IMR-90 (cell line): ENCODE measurements at regions not wholly inside any gene's neighbourhood (a gene's known extent, or its start where the extent isn't known, plus 50 kb on each side); places are given as distances from the start of the nearest gene placed in this dataset.

Experiments
- ATAC-seq: fragments of 200-7000 bp; cut with Tn5 transposase; 2 replicates; pipeline ENCODE4 v1.9.1; 2020; ENCODE audit warnings: low read depth, mild to moderate bottlenecking, moderate library complexity
- BruUV-seq: library from RNA; stranded (reverse); fragments of 400-500 nt; replicated peaks from 2 replicates; lab custom pipeline; 2021; lab: Mats Ljungman, UMichigan
- CTCF ChIA-PET: fragments of 300-600 bp; formaldehyde crosslinking; extraction: SDS; loops from one replicate; lab custom pipeline; 2021; ENCODE audit warnings: antibody characterized with exemption; lab: Yijun Ruan, JAX
- POLR2A ChIA-PET: fragments of 300-600 bp; sonication (Branson Sonifier 250); formaldehyde crosslinking; loops from one replicate; lab custom pipeline; 2022; ENCODE audit warnings: antibody characterized with exemption; ENCODE audit not compliant: unreplicated experiment; lab: Charles Lee
- DNase-seq: peaks from one replicate; pipeline ENCODE4 v3.0.0; 2013
- H2AFZ ChIP-seq: replicated peaks from 2 replicates; pipeline ENCODE3; 2013; ENCODE audit warnings: low read length, mild to moderate bottlenecking; ENCODE audit not compliant: poor library complexity
- H2AK5ac ChIP-seq: 2 replicates; pipeline ENCODE4 v1.6.1; 2013; ENCODE audit warnings: low read depth, low read length, inconsistent platforms
- H2AK9ac ChIP-seq: replicated peaks from 2 replicates; pipeline ENCODE3; 2013; ENCODE audit warnings: mild to moderate bottlenecking, low read depth, low read length, moderate library complexity; ENCODE audit not compliant: poor library complexity
- H2BK120ac ChIP-seq: 2 replicates; pipeline ENCODE4 v1.6.1; 2013; ENCODE audit warnings: low read depth, low read length, inconsistent platforms
- H2BK15ac ChIP-seq: 3 replicates; pipeline ENCODE4 v1.6.1; 2013; ENCODE audit warnings: low read depth, low read length, inconsistent platforms
- H2BK20ac ChIP-seq: 2 replicates; pipeline ENCODE4 v1.6.1; 2013; ENCODE audit warnings: low read depth, mild to moderate bottlenecking, inconsistent platforms, low read length, moderate library complexity
- H2BK5ac ChIP-seq: 2 replicates; pipeline ENCODE4 v1.6.1; 2013; ENCODE audit warnings: mild to moderate bottlenecking, low read depth, low read length, inconsistent platforms; ENCODE audit not compliant: poor library complexity, severe bottlenecking
- H3K14ac ChIP-seq: replicated peaks from 2 replicates; pipeline ENCODE4 v1.6.1; 2013; ENCODE audit warnings: low read depth, low read length, inconsistent platforms
- H3K18ac ChIP-seq: 2 replicates; pipeline ENCODE4 v1.6.1; 2013; ENCODE audit warnings: low read depth, low read length, control low read depth
- H3K23ac ChIP-seq: 2 replicates; pipeline ENCODE4 v1.6.1; 2013; ENCODE audit warnings: low read depth, low read length, inconsistent platforms
- H3K27ac ChIP-seq: 2 replicates; pipeline ENCODE4 v1.5.1; 2013; ENCODE audit warnings: mild to moderate bottlenecking, control low read depth, low read length; ENCODE audit not compliant: insufficient read depth
- H3K27me3 ChIP-seq: 2 replicates; pipeline ENCODE4 v1.6.1; 2013; ENCODE audit warnings: low read length; ENCODE audit not compliant: control insufficient read depth, insufficient read depth
- H3K36me3 ChIP-seq: 2 replicates; pipeline ENCODE4 v1.6.1; 2013; ENCODE audit warnings: low read length, mixed read lengths; ENCODE audit not compliant: control insufficient read depth, insufficient read depth
- H3K4ac ChIP-seq: 2 replicates; pipeline ENCODE4 v1.6.1; 2013; ENCODE audit warnings: low read depth, low read length, inconsistent platforms
- H3K4me1 ChIP-seq: 2 replicates; pipeline ENCODE4 v1.6.1; 2013; ENCODE audit warnings: low read length, mixed read lengths; ENCODE audit not compliant: control insufficient read depth, insufficient read depth
- H3K4me2 ChIP-seq: 2 replicates; pipeline ENCODE4 v1.6.1; 2013; ENCODE audit warnings: low read depth, mild to moderate bottlenecking, control low read depth, low read length, moderate library complexity
- H3K4me3 ChIP-seq: 2 replicates; pipeline ENCODE4 v1.5.1; 2013; ENCODE audit warnings: low read depth, mild to moderate bottlenecking, control low read depth, low read length, moderate library complexity; ENCODE audit not compliant: insufficient read depth
- H3K56ac ChIP-seq: 2 replicates; pipeline ENCODE4 v1.6.1; 2013; ENCODE audit warnings: low read length, inconsistent platforms; ENCODE audit not compliant: insufficient read depth; ENCODE audit errors: extremely low read depth
- H3K79me1 ChIP-seq, 2 experiments: 2 replicates each; pipeline ENCODE4 v1.6.1; 2013; ENCODE audit warnings: low read length in 2 of 2, inconsistent platforms in 1 of 2, low read depth in 1 of 2
- H3K9ac ChIP-seq: 2 replicates; pipeline ENCODE4 v1.6.1; 2013; ENCODE audit warnings: low read depth, low read length, control low read depth
- H3K9me1 ChIP-seq: 2 replicates; pipeline ENCODE4 v1.6.1; 2013; ENCODE audit warnings: low read length, inconsistent platforms; ENCODE audit not compliant: insufficient read depth
- H3K9me3 ChIP-seq: 2 replicates; pipeline ENCODE4 v1.6.1; 2013; ENCODE audit warnings: low read length; ENCODE audit not compliant: control insufficient read depth, insufficient read depth
- H4K20me1 ChIP-seq: 2 replicates; pipeline ENCODE4 v1.6.1; 2013; ENCODE audit warnings: low read length, inconsistent platforms; ENCODE audit not compliant: insufficient read depth
- H4K5ac ChIP-seq: 2 replicates; pipeline ENCODE4 v1.6.1; 2013; ENCODE audit warnings: mild to moderate bottlenecking, low read depth, low read length, control low read depth
- H4K8ac ChIP-seq, 2 experiments: 2 replicates each; pipeline ENCODE4 v1.6.1; 2013; ENCODE audit warnings: low read depth in 2 of 2, low read length in 2 of 2, control low read depth in 1 of 2, inconsistent platforms in 1 of 2
- H4K91ac ChIP-seq: 2 replicates; pipeline ENCODE4 v1.6.1; 2013; ENCODE audit warnings: low read depth, low read length, inconsistent platforms; ENCODE audit not compliant: insufficient read depth
- BHLHE40 ChIP-seq: fragments of 150-350 bp; IDR thresholded peaks from 2 replicates; pipeline ENCODE4 v1.6.1; 2016; ENCODE audit warnings: mild to moderate bottlenecking, low read depth, low read length
- CEBPB ChIP-seq: IDR thresholded peaks from 2 replicates; pipeline ENCODE4 v1.6.1; 2012; ENCODE audit warnings: low read depth, low read length, improper control_type of control experiment
- ELK1 ChIP-seq: fragments of 150-350 bp; IDR thresholded peaks from 2 replicates; pipeline ENCODE4 v1.6.1; 2016; ENCODE audit warnings: low read depth, mild to moderate bottlenecking, low read length, moderate library complexity, borderline replicate concordance
- MAFK ChIP-seq: IDR thresholded peaks from 2 replicates; pipeline ENCODE4 v1.6.1; 2012; ENCODE audit warnings: low read depth, low read length, improper control_type of control experiment
- RAD21 ChIP-seq: IDR thresholded peaks from 2 replicates; pipeline ENCODE4 v1.6.1; 2012; ENCODE audit warnings: low read length, improper control_type of control experiment
- SMC3 ChIP-seq: fragments of 150-350 bp; IDR thresholded peaks from 2 replicates; pipeline ENCODE4 v1.6.1; 2016; ENCODE audit warnings: low read depth, mild to moderate bottlenecking, antibody characterized with exemption, low read length, moderate library complexity
- WGBS, 2 experiments: methylation state at CpG; one replicate each; pipeline versions ENCODE4 v1.1.5 to v1.1.7; 2013; ENCODE audit warnings: missing lambda C conversion rate in 2 of 2; ENCODE audit not compliant: insufficient read length in 1 of 2; ENCODE audit errors: extremely low coverage in 2 of 2; 5-methylcytosine and 5-hydroxymethylcytosine counted together
- dilution Hi-C: fragments of 300-500 bp; cut with HindIII; formaldehyde crosslinking; loops from one replicate; pipeline ENCODE4 v1.14.3; 2018; ENCODE audit warnings: low sequenced_read_pairs; ENCODE audit not compliant: unreplicated experiment
- in situ Hi-C: fragments of 300-500 bp; cut with MboI; formaldehyde crosslinking; loops from 3 replicates; pipeline ENCODE4 v1.14.3; 2019; ENCODE audit warnings: low sequenced_read_pairs, inconsistent platforms, mixed read lengths
- intact Hi-C: fragments of 100-400 bp; cut with micrococcal nuclease; formaldehyde crosslinking; loops from 2 replicates; pipeline ENCODE4 v1.10.0; 2022
- TF ChIP-seq, protein P1 (sequence below): fragments of 150-350 bp; IDR thresholded peaks from 2 replicates; pipeline ENCODE4 v1.6.1; 2017; ENCODE audit warnings: mild to moderate bottlenecking, antibody characterized with exemption, low read length, low read depth

DNA sequence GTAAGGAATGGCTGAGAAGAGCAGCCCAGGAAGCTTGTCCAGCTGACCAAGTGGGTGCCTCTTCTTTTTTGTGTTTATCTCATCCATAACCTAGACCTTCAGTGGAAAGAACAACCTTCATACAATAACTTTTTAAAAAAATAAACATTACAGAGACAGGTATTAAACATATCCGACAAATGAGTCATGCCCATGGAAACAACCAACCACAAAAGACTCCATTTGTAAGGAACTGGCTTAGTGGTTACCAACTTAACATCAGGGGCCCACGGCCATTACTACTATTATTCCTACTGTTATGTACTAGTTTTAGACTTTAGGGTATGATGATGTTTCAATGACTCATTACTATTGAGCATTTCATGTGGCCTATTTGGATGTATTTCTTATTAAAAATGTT, 191.7 kb upstream of the SERP2 start:
- Histone ChIP-seq H2BK15ac (no peak overlapping the region), H3K36me3 (no peaks in the 10 kb centered on the region), H2AK9ac (no peak overlapping the region), H3K23ac (no peak overlapping the region), H3K56ac (no peak overlapping the region), H3K9ac (no peak overlapping the region), H3K14ac (no peak overlapping the region), H3K27ac (no peak overlapping the region), H3K79me1 (no peaks in the 10 kb centered on the region), H3K27me3 (no peaks in the 10 kb centered on the region), H3K4me1 (no peaks in the 10 kb centered on the region), H3K9me3 (no peaks in the 10 kb centered on the region; the same call in 1 of the 2 replicates), H4K8ac (no peak overlapping the region), H3K18ac (no peak overlapping the region), H2BK5ac (no peak overlapping the region), H3K4ac (no peak overlapping the region), H3K9me1 (no peaks in the 10 kb centered on the region), H2AK5ac (no peak overlapping the region), H2AFZ (no peak overlapping the region), H2BK20ac (no peak overlapping the region), H3K4me3 (no peak overlapping the region), H4K91ac (no peak overlapping the region), H4K5ac (no peak overlapping the region), H3K4me2 (no peak overlapping the region), H2BK120ac (no peak overlapping the region), H4K20me1 (no peaks in the 10 kb centered on the region)
- intact Hi-C loops (no loop called here), dilution Hi-C loops (no loop called here), in situ Hi-C loops (no loop called here)
- no peak for ATAC-seq
- WGBS, 2 experiments, result no CpG with 5 or more reads among the region's 2 CpGs
- no peak for DNase-seq
- TF ChIP-seq CEBPB, result no peak
- TF ChIP-seq ELK1, result no peak
- TF ChIP-seq BHLHE40, result no peak
- TF ChIP-seq, protein P1, sequence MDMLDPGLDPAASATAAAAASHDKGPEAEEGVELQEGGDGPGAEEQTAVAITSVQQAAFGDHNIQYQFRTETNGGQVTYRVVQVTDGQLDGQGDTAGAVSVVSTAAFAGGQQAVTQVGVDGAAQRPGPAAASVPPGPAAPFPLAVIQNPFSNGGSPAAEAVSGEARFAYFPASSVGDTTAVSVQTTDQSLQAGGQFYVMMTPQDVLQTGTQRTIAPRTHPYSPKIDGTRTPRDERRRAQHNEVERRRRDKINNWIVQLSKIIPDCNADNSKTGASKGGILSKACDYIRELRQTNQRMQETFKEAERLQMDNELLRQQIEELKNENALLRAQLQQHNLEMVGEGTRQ, result no peak
- no peak for TF ChIP-seq MAFK
- no peak for TF ChIP-seq SMC3
- no peak for TF ChIP-seq RAD21
- ChIA-PET POLR2A (no interaction called here), CTCF (no interaction called here)
- BruUV-seq, result no TSS peak
